Neural progenitor cell (in vitro differentiated cells): ENCODE measurements at regions not wholly inside any gene's neighbourhood (a gene's known extent, or its start where the extent isn't known, plus 50 kb on each side); places are given as distances from the start of the nearest gene placed in this dataset.

ENCODE experiments used
- CTCF ChIP-seq: fragments of 200-600 bp; sonication (generic); IDR thresholded peaks from 2 replicates; pipeline ENCODE4 v1.5.1; 2017; ENCODE audit warnings: antibody characterized with exemption, mild to moderate bottlenecking
- EZH2 ChIP-seq: fragments of 200-600 bp; sonication (generic); IDR thresholded peaks from 2 replicates; pipeline ENCODE4 v1.6.1; 2017; ENCODE audit warnings: antibody characterized with exemption, mild to moderate bottlenecking, moderate library complexity

GRCh38 chr13:34308725-34309124, 490.8 kb downstream of the RFC3 start:
- TF ChIP-seq CTCF, result no peak
- no peak for TF ChIP-seq EZH2
